ENCODE measurements at regions not wholly inside any gene's neighbourhood (a gene's known extent, or its start where the extent isn't known, plus 50 kb on each side); places are given as distances from the start of the nearest gene placed in this dataset.
A peak's percentile ranks its signal among the peaks of the same experiment; 100 is the strongest.
"Not testable (repeated sequence)": the region's sequence is repeated elsewhere in the genome, so short reads cannot be mapped to it uniquely, and the experiment has no call there.

DNA sequence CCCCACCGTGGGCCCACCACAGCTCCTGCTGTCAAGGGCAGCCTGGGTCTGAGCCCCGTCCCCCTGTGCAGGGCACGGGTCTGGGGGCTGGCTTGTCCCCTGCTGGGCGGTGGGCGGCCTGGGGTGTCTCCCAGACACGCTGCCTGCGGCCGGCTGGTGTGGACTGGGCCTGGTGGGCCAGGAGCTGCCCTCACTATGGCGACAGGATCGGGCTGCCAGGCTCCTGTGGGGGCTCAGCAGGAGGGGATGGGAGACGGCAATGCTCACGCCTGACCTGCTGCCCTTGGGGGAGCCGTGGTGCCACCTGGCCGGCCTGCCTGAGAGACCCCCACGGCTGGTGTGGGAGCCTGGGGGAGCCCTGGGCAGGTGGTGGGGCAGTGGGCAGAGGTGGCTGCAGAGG is 156.1 kb downstream of the TMEM121 start:
- DNase-seq: not testable (repeated sequence)

DNA sequence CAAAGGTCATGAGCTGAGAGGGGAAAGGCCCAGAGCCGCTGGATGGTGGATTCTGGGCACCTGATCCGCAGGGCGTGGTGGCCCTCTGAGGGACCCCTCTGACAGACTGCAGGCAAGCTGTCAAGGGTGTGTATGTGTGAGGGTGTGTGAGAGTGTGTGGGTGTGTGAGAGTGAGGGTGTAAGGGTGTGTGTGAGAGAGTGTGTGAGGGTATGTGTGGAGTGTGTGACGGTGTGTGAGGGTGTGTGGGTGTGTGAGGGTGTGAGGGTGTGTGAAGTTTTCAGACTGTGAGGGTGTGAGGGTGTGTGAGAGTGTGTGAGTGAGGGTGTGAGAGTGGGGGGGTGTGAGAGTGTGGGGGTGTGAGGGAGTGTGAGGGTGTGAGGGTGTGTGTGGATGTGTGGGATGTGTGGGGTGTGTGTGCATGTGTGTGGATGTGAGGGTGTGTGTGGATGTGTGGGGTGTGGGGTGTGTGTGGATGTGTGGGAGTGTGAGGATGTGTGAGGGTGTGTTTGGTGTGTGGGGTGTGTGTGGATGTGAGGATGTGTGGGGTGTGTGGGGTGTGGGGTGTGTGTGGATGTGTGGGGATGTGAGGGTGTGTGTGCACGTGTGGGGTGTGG is 156.7 kb downstream of the TMEM121 start:
- no peak for DNase-seq

DNA sequence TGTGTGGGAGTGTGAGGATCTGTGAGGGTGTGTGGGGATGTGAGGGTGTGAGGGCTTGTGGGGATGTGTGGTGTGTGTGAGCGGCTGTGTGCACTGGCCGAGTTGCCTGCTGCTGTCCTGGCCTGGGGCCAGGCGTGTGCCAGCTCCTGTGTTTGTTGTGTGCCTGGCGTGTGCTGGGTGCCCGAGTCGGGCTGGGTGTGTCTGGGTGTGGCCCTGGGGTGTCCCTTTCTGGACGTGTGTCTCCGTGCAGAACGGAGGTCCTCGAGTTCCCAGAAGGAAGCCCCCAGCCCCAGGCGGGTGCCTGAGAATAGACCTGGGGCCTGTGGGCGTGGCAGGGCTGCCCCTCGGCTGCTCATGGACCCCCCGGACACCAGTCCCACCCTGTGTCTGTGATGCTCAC is 157.7 kb downstream of the TMEM121 start:
- not testable (repeated sequence) for DNase-seq

DNA sequence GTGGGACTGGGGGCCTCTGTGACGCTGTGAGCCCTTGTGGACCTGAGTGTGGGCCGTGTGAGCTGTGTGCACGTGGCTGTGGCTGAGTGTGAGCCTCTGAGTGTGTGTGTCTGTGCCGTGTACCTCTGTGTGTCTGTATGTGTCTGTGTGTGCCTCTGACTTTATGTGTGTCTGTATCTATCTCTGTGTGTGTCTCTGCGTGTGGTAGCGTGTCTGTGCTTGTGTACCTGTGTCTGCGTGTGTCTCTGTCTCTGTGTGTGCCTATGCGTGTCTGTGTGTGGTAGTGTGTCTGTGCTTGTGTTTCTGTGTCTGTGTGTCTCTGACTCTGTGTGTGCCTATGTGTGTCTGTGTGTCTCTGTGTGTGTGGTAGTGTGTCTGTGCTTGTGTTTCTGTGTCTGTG is 158.2 kb downstream of the TMEM121 start:
- not testable (repeated sequence) for DNase-seq

DNA sequence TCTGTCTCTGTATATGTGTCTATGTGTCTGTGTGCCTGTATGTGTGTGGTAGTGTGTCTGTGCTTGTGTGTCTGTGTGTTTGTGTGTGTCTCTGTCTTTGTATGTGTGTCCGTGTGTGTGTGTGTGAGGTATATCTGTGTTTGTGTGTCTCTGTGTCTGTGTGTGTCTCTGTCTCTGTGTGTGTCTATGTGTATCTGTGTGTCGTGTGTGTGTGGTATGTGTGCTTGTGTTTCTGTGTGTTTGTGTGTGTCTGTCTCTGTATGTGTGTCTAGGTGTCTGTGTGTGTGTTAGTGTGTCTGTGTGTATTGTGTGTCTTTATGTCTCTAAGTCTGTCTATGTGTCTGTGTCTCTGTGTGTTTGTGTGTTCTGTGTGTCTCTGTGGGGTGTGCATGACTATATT is 158.6 kb downstream of the TMEM121 start:
- no peak for DNase-seq

DNA sequence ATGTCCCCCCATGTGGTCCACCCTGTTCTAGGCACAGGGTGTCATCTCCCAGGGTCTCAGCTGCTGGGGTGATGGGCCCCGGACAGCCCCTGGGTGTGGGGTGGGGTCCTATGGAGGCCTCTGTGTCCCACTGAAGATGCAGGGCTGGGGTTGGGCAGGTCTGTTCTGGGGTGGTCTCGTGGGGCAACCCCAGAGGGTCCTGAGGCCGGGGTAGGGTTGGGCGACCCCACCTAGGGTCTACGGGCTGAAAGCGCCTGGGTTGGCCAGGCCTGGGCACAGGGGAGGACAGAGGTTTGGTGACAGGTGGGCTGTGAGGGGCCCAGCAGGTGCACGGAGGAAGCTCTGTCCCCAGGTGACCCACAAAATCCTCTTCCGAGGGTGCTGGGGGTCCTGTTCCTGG is 159.2 kb downstream of the TMEM121 start:
- not testable (repeated sequence) for DNase-seq

DNA sequence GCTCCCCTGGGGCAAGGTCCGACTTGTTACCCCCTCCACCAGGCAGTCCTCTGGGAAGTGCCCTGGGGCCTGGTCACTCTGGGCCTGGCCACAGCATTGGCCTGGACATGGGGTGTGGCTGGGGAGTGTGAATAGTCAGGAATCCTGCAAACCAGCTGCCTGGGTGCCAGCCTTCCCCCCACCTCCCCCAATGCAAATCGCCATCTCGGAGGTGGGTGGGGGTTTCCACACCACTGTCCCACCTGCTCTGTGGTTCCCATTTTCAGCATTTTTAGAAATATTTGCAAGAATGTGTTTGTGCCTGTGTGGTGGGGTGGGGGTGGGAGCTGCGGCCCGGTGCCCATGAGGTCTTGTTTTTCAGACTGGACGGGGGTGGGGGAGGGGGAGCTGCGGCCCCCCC is 159.7 kb downstream of the TMEM121 start:
- not testable (repeated sequence) for DNase-seq

DNA sequence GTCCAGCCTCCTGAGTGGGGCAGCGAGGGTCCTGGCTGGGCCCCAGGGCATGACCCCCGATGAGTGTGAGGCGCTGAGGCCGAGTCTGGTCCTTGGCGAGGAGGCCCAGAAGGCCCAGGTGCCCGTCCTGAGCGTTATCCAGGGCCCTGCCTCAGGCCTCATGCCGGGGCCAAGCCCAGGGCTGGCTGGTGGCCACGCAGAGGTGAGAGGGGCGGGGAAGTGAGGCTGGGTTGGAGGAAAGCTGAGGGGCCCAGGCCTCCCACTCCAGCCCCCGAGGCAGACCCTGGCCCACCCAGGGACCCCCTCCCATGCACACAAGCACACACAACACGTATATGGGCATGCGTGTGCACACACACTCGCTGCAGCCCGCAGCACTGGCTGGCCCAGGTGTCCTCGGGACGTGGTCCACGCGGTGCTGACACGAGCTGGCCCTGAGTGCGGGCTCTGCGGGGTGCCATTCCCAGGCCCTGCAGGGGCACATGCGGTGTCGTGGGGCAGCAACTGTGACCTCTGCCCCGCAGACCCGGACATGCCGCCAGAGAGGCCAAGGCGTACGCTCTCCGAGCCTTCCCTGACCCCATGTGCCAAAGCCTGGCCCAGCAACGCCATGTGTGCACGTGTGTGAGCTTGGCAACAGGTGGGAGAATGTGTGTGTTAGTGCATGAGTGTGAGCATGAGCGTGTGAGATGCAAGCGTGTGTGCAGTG is 160.2 kb downstream of the TMEM121 start:
- not testable (repeated sequence) for DNase-seq

DNA sequence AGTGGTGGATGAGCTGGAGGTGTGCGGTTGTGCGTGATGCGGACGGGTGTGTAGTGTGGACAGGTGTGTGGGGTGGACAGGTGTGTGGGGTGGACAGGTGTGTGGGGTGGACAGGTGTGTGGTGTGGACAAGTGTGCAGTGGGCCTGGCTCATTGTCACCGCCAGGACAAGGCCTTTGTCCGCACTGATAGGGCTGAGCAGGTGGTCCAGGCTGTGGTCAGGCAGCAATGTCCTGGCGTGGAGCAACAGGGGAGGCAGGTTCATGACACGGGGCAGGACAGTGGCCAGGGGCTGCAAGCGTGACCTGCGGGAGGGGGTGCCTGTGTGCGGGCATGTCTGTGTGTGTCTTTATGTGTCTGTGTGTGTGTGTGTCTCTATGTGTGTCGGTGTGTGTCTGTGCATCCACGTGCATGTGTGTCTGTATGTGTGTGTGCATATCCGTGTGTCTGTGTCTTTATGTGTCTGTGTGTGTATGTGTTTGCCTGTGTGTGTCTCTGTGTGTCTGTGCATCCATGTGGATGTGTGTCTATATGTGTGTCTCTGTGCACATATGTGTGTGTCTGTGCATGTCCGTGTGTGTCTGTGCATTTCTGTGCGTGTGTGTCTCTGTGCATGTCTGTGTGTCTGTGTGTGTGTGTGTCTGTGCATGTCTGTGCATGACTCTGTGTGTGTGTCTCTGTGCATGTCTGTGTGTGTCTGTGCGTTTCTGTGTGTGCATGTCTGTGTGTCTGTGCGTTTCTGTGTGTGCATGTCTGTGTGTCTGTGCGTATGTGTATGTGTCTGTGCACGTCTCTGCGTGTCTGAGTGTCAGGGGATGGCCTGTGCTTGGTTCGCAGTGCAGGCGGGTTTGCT is 161.0 kb downstream of the TMEM121 start:
- not testable (repeated sequence) for DNase-seq

DNA sequence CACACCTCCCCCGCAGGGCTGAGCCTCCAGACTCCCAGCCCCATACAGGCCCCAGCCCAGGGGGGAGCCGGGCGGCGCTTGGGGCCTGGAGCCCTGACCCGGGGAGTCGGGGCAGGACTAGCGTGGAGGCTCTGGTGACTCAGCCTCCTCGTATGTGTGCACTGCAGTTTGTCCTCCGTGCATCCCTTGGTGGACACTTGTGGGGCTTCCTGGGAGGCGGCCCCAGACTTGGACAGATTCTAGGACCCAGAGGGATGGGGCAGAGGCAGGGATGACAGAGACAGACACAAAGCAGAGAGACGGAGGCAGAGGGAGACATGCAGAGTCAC is 161.6 kb downstream of the TMEM121 start:
- DNase-seq: peak; percentile 23

DNA sequence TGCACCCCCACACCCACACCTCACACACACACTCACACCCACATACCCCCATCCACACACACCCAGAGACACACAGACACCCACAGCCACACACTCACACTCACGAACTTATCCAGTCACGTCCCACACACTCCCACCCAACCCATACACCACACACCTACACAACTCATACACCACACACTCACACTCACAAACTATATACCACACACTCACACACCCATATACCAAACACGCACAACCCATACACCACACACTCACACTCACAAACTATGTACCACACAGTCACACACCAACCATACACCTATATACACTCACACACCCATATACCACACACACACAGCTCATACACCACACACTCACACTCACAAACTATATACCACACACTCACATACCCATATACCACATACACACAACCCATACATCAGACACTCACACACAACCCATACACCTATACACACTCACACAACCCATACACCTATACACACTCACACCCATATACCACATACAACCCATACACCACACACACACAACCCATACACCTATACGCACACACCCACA is 162.4 kb downstream of the TMEM121 start:
- DNase-seq: not testable (repeated sequence)

DNA sequence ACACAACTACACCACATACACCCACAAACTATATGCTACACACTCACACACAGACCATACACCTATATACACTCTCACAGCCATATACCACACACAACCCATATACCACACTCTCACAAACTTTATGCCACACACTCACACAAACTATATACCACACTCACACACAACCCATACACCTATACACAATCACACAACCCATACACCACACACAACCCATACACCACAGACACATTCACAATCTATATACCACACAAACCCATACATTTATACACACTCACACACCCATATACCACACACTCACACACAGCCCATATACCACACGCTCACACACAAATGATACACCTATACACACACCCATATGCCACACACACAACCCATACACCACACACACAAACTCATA is 163.3 kb downstream of the TMEM121 start:
- no peak for DNase-seq

DNA sequence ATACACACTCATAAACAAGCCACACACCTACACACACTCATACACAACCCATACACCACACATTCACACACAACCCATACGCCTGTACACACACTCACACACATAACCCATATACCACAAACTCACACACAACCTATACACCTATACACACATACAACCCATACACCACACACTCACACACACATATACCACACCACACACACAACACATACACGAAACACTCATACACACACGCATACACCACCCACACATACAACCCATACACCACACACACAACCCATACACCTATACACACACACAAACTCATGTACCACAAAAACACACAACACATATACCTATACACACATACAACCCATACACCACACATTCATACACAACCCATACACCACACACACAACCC is 164.3 kb downstream of the TMEM121 start:
- DNase-seq: no peak

DNA sequence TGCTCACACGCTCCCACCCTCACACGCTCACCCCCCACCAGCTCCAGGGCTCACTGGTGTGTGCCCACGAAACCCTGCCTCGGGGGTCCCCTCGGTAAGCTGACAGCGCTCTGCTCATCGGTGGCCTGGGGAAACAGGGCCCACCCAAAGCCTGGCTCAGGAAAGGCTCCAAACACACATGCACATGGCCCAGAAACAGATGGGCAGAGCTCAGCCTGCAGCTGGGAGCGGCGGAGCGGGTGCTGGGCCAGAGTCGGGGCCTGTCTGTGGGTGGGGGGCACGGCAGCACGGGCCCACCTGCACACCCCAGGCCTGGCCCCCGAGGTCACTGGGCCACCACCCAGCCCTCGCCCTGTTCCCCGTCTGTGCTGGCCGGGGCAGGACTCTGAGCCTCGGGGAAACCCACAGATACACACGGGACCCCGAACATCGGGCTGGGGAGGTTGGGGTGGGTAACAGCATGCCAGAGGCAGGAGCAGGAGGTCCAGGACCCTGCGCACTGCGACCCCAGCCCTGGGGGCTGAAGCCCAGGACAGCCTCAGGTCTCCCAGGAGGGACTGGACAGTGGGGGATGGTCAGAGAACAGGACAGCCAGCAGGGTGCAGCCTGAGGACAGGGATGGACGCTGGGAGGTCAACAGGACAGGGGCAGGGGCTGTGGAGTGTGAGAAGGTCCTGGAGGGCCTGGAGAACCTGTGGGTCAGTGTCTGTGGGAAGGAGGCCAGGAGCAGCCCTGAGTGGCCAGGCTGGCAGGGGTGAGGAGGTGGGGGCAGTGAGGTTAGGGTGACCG is 165.1 kb downstream of the TMEM121 start:
- DNase-seq: not testable (repeated sequence)

DNA sequence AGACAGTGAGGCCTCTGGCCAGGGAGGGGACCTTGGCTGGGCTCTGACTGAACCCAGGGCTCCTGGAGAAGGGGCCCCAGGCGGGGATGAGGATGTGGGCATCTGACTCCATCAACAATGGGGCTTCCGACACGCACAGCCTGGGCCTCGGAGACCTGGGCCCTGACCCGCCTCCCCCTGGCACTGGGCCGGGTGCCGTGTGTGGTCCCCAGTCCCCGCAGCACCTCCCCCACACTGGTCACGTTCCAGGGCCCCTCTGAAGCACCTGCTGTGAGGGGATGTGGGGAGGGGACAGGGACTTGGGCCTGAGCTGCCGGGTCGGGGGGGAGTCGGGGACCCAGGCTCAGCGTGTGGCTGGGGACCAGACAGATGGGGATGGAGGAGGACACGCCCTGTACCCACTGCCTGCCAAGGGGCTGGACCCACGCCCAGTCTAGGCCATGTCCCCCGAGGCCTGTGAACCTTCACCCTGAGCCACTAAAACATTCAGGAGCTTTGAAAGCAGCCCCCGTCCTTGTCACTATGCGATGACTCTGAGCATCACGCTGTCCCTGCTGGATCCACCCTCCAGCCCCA is 165.8 kb downstream of the TMEM121 start:
- DNase-seq: not testable (repeated sequence)

DNA sequence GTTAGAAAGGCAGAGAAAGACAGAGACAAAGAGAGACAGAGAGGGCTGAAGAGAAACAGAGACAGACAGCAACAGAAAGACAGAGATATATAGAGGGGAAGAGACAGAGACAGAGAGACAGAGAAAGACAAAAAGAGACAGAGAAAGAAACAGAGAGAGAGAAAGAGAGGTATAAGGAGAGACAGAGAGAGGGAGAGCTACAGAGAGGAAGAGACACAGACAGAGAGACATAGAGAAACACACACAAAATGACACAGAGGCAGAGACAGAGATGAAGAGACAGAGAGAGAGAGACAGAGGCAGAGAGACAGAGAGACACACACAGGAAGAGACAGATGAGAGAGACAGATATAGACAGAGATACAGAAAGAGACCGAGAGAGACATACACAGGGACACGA is 168.6 kb downstream of the TMEM121 start:
- DNase-seq: no peak

DNA sequence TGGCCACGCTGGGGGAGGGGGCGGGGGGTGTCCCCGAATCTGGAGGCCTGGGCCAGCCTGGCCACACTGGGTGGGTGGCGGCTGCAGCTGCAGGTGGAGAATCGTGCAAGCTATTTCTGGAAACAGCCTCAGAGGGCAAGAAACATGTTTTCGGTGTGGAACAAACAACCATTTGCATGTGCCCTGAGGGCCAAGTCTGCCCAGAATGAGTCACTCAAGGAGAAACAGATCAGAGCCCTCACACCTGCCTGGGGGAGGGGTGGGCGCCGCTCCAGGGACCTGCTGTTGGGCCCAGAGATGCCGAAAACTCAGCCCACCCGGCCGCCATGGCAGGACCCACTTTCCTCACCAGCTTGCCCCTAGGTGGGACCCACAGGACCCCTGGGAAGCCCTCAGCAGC is 170.0 kb downstream of the TMEM121 start:
- DNase-seq: not testable (repeated sequence)

DNA sequence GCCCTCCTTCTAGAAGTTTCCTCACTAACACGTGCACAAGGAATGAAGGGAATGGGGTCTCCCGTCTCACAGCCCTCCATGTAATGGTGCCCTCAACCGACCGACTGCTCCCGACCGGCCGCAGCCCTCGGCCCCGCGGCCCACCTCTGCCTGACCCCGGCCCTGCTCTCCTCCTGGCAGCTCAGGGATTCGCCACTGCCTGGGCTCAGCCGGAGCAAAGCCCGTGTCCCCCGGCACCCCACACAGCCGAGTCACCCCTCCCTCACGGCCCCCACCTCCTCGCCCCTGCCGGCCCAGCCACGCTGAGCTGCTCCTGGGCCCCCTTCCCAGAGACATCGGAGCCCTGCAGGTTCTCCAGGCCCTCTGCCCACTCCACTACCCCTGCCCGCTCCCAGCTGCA is 171.0 kb downstream of the TMEM121 start:
- DNase-seq: not testable (repeated sequence)

DNA sequence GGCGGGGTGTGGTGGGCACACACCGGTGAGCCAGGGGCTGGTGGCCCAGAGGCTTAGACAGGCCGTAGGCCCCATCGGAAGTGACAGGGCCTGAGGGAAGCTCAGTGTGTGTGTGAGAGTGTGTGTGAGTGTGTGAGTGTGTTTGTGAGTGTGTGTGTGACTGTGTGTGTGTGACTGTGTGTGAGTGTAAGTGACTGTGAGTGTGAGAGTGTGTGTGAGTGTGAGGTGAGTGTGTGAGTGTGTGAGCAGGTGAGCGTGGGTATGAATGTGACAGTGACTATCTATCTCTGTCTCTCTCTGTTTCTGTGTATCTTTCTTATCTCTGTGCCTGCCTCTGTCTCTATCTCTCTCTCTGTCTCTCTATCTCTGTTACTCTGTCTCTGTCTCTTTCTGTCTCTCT is 171.6 kb downstream of the TMEM121 start:
- DNase-seq: not testable (repeated sequence)

DNA sequence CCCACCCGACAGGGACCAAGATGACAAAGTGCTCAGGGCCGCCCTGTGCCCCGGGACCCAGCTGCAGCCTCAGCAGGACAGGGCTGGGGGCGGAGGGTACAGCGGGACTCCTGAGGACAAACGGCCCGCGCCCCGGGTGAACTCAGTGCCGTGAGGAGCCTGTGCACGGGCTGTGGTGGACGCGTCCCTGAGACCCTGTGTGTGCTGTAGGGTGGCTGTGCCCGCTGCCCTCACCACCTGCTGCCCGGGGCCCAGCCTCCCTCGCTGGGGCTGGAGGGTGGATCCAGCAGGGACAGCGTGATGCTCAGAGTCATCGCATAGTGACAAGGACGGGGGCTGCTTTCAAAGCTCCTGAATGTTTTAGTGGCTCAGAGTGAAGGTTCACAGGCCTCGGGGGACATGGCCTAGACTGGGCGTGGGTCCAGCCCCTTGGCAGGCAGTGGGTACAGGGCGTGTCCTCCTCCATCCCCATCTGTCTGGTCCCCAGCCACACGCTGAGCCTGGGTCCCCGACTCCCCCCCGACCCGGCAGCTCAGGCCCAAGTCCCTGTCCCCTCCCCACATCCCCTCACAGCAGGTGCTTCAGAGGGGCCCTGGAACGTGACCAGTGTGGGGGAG is 172.7 kb downstream of the TMEM121 start:
- not testable (repeated sequence) for DNase-seq

DNA sequence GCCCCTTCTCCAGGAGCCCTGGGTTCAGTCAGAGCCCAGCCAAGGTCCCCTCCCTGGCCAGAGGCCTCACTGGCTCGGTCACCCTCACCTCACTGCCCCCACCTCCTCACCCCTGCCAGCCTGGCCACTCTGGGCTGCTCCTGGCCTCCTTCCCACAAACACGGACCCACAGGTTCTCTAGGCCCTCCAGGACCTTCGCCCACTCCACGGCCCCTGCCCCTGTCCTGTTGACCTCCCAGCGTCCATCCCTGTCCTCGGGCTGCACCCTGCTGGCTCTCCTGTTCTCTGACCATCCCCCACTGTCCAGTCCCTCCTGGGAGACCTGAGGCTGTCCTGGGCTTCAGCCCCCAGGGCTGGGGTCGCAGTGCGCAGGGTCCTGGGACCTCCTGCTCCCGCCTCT is 173.3 kb downstream of the TMEM121 start:
- DNase-seq: not testable (repeated sequence)

DNA sequence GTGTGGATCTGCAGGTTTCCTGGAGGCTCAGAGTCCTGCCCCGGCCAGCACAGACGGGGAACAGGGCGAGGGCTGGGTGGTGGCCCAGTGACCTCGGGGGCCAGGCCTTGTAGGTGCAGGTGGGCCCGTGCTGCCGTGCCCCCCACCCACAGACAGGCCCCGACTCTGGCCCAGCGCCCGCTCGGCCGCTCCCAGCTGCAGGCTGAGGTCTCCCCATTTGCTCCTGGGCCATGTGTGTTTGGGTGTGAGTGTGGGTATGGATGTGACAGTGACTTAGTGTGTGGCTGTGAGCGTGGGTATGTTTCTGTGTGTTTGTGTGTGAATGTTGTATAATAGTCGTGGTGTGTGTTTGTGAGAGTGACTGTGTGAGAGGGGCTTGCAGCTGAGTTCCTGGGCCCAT is 173.8 kb downstream of the TMEM121 start:
- DNase-seq: not testable (repeated sequence)
